ENCODE measurements at regions not wholly inside any gene's neighbourhood (a gene's known extent, or its start where the extent isn't known, plus 50 kb on each side); places are given as distances from the start of the nearest gene placed in this dataset.

DNA sequence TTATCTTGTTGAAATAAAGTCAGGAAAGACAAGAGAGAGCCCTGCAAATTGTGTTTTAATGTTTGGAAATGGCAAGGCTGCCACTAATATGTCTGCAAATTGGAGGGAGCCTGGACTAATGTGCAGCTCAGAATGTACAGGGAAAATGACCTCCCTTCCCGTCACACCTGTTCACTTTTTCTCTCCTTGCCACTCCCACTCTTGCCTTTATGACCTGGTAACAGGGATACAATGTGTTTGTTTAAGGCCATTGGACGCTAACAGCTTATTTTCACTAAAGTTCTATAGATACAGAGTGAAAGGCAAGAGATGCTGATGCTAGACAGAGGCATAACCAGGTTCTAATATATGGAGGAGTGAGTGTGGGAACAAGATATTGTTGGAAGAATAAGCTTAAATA is 203.9 kb downstream of the RAB38 start:
- H3K4me1 ChIP-seq = peaks cover 0 to 14% (median 0%) of the 10 kb centered on the region in 4 donors
- H3K4me3 ChIP-seq = no peak overlapping the region
- TF ChIP-seq POLR2A (IDR thresholded peaks at IDR 0.05) = no peak
- TF ChIP-seq, protein P1, sequence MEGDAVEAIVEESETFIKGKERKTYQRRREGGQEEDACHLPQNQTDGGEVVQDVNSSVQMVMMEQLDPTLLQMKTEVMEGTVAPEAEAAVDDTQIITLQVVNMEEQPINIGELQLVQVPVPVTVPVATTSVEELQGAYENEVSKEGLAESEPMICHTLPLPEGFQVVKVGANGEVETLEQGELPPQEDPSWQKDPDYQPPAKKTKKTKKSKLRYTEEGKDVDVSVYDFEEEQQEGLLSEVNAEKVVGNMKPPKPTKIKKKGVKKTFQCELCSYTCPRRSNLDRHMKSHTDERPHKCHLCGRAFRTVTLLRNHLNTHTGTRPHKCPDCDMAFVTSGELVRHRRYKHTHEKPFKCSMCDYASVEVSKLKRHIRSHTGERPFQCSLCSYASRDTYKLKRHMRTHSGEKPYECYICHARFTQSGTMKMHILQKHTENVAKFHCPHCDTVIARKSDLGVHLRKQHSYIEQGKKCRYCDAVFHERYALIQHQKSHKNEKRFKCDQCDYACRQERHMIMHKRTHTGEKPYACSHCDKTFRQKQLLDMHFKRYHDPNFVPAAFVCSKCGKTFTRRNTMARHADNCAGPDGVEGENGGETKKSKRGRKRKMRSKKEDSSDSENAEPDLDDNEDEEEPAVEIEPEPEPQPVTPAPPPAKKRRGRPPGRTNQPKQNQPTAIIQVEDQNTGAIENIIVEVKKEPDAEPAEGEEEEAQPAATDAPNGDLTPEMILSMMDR (IDR thresholded peaks at IDR 0.05) = no peak
- no peaks in the 10 kb centered on the region for H3K36me3 ChIP-seq
- no peak overlapping the region for H3K27ac ChIP-seq
- WGBS, 2 donors = 82 to 96% methylated on average over 2 of the region's 2 CpGs
- no peaks in the 10 kb centered on the region for H3K27me3 ChIP-seq
- H3K9me3 ChIP-seq = no peaks in the 10 kb centered on the region
- no peak for DNase-seq (ENCODE audit: low spot score in 2 of 2)

DNA sequence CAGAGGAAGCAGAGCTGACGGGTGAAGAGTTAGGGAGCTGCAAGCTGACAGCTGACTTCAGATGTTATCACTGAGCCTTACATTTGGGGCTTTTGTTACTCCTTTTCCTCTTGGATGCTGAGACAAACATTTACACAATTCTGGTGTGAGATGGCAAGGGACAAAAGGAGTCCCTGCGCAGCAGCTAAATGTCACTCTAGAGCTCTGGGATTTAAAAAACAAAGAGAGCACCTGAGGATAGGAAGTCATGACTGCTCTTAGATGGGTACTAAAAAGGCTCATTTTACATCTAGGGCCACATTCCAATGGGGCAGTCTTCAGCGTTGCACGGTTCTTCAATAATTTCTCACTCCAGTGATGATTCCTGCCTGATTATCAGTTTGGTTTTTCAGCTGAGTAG is 204.5 kb downstream of the RAB38 start:
- no peak for DNase-seq (ENCODE audit: low spot score in 2 of 2)
- no peaks in the 10 kb centered on the region for H3K36me3 ChIP-seq
- H3K9me3 ChIP-seq = no peaks in the 10 kb centered on the region
- no peak overlapping the region for H3K4me3 ChIP-seq
- no peak for TF ChIP-seq POLR2A (IDR thresholded peaks at IDR 0.05)
- TF ChIP-seq, protein P1 (IDR thresholded peaks at IDR 0.05) = no peak
- no peak for TF ChIP-seq EP300 (IDR thresholded peaks at IDR 0.05)
- no peak overlapping the region for H3K27ac ChIP-seq
- no peaks in the 10 kb centered on the region for H3K27me3 ChIP-seq
- peaks cover 0 to 15% (median 0%) of the 10 kb centered on the region in 4 donors for H3K4me1 ChIP-seq
- 76 to 77% methylated on average over 4 of the region's 4 CpGs for WGBS, 2 donors

DNA sequence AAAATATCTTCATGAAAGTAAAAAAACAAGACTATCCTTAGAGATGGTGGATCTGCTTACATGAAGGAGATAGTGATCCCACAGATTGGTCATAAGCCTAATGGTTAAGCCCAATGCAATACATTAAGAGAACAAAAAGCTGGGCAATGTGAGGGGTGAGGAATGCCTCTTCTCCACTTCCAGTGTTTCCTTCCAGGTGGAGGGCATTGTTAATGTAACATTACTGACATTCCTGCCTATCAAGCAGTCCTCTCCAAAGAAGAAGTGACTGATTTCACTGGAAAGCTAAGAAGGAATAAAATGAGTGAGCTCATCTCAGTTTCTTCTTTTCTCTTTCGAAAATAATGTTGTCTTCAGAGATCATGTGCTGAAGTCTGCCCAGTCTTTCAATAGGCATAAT is 207.8 kb downstream of the RAB38 start:
- H3K36me3 ChIP-seq = no peaks in the 10 kb centered on the region
- no peaks in the 10 kb centered on the region for H3K27me3 ChIP-seq
- WGBS, 2 donors = 67 to 77% methylated on average over 1 of the region's 1 CpG
- DNase-seq (ENCODE audit: low spot score in 2 of 2) = no peak
- H3K27ac ChIP-seq = no peak overlapping the region
- peaks cover 0 to 15% (median 0%) of the 10 kb centered on the region in 4 donors for H3K4me1 ChIP-seq
- H3K4me3 ChIP-seq = no peak overlapping the region
- TF ChIP-seq, protein P1 (IDR thresholded peaks at IDR 0.05) = no peak
- TF ChIP-seq EP300 (IDR thresholded peaks at IDR 0.05) (no peak), POLR2A (IDR thresholded peaks at IDR 0.05) (no peak)
- no peaks in the 10 kb centered on the region for H3K9me3 ChIP-seq

DNA sequence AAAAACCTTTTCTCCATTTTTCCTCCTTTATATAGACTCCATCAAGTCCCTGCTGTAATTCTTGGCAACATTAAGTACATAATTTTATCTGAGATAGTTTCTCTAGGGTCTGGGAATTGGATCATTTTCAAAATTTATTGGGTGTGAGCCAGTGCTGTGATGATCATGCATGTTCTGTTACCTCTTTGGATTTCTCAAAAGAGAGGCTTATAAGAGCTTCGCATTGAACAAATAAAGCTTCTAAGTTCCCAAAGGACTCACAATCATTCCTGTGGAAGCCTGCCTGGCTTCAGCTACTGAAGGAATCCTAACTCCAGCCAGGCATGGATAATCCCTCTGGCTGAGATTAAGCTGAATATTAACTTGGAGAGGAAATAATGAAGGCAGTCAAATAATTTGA is 208.5 kb downstream of the RAB38 start:
- H3K4me3 ChIP-seq = no peak overlapping the region
- WGBS, 2 donors = 9 to 11% methylated on average over 1 of the region's 1 CpG
- DNase-seq (ENCODE audit: low spot score in 2 of 2) = no peak
- H3K27ac ChIP-seq = no peak overlapping the region
- H3K4me1 ChIP-seq = peaks cover 0 to 15% (median 0%) of the 10 kb centered on the region in 4 donors
- H3K36me3 ChIP-seq = no peaks in the 10 kb centered on the region
- H3K9me3 ChIP-seq = no peaks in the 10 kb centered on the region
- no peaks in the 10 kb centered on the region for H3K27me3 ChIP-seq
- TF ChIP-seq, protein P1 (IDR thresholded peaks at IDR 0.05) = no peak
- TF ChIP-seq EP300 (IDR thresholded peaks at IDR 0.05) = no peak
- TF ChIP-seq POLR2A (IDR thresholded peaks at IDR 0.05) = no peak

DNA sequence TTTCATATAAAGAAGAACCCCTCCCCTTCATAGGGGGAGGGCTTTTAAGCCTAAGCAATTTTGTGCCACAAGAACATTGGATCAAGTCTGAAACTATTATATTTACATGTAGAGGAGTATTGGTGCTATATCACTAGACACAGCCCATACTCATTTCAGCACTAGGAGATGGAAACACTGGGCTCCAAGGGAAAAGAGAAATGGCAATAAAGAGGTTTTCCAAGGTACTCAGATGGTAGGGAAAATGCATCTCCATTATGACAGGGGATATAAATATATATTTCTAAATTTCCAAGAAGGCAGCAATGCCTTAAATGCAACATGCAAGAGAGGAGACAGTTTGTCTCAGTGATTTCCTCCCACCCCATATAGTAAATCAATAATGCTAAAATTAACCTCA is 209.0 kb downstream of the RAB38 start:
- TF ChIP-seq EP300 (IDR thresholded peaks at IDR 0.05) (no peak), POLR2A (IDR thresholded peaks at IDR 0.05) (no peak)
- Histone ChIP-seq H3K4me1 (peaks cover 0 to 15% (median 0%) of the 10 kb centered on the region in 4 donors), H3K27me3 (no peaks in the 10 kb centered on the region), H3K27ac (no peak overlapping the region), H3K4me3 (no peak overlapping the region), H3K9me3 (no peaks in the 10 kb centered on the region), H3K36me3 (no peaks in the 10 kb centered on the region)
- no peak for DNase-seq (ENCODE audit: low spot score in 2 of 2)

DNA sequence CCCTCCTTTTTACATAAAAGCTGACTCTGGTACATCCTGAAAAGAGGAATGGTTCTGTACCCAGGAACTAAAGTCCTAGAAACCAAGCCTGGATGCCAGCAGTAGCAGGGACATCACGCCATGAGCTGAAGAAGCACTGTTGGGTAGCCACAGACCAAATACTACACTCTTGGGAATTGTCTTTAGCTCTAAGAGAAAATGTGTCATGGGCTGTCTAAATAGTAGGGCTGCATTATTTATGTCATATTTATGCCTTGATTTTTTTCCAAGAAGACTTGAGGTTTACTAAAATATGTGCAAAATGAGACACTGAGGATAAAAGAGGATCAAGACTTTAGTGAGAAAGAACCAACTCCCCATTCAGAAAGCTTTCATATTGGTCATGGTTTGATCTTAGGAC is 213.6 kb downstream of the RAB38 start:
- Histone ChIP-seq H3K27ac (no peak overlapping the region), H3K36me3 (no peaks in the 10 kb centered on the region), H3K27me3 (no peaks in the 10 kb centered on the region), H3K9me3 (no peaks in the 10 kb centered on the region), H3K4me1 (peaks cover 0 to 3% (median 0%) of the 10 kb centered on the region in 4 donors), H3K4me3 (no peak overlapping the region)
- DNase-seq (ENCODE audit: low spot score in 2 of 2) = no peak
- TF ChIP-seq POLR2A (IDR thresholded peaks at IDR 0.05) (no peak), EP300 (IDR thresholded peaks at IDR 0.05) (no peak)
- TF ChIP-seq, protein P1 (IDR thresholded peaks at IDR 0.05) = no peak
- 85 to 92% methylated on average over 1 of the region's 1 CpG for WGBS, 2 donors

All from tibial nerve (tissue), 4 donors.